HEK293 (cell line): ENCODE measurements at regions not wholly inside any gene's neighbourhood (a gene's known extent, or its start where the extent isn't known, plus 50 kb on each side); places are given as distances from the start of the nearest gene placed in this dataset.

ENCODE experiments used
- CTCF ChIA-PET: fragments of 350-600 bp; formaldehyde crosslinking; extraction: SDS; loops from one replicate; lab custom pipeline; 2021; ENCODE audit warnings: antibody characterized with exemption; lab: Yijun Ruan, JAX
- POLR2A ChIA-PET: fragments of 300-600 bp; formaldehyde crosslinking; extraction: SDS; loops from one replicate; lab custom pipeline; 2020; ENCODE audit warnings: antibody characterized with exemption, inconsistent platforms; lab: Yijun Ruan, JAX
- H3K27ac ChIP-seq: fragments of 200-500 bp; sonication (Bioruptor generic); 2 replicates; pipeline ENCODE4 v1.5.1; 2014; ENCODE audit warnings: low read depth, low read length, control low read depth, inconsistent platforms; ENCODE audit errors: extremely low read depth
- H3K36me3 ChIP-seq, 2 experiments: fragments of 200-500 bp in 1 of 2; sonication (Bioruptor generic) in 1 of 2; 1 replicate in 1 of 2; 2 replicates in 1 of 2; pipeline ENCODE4 v1.5.1; 2014 to 2017; ENCODE audit warnings: inconsistent platforms in 2 of 2, low read length in 2 of 2; ENCODE audit not compliant: control insufficient read depth in 2 of 2, insufficient read depth in 1 of 2
- H3K4me1 ChIP-seq: fragments of 200-500 bp; sonication (Bioruptor generic); 2 replicates; pipeline ENCODE4 v1.5.1; 2014; ENCODE audit warnings: mild to moderate bottlenecking, low read length, inconsistent platforms; ENCODE audit not compliant: control insufficient read depth, insufficient read depth
- H3K4me3 ChIP-seq: 2 replicates; pipeline ENCODE4 v1.5.1; 2011; ENCODE audit warnings: low read depth, mild to moderate bottlenecking, control low read depth, low read length, moderate library complexity
- H3K9me3 ChIP-seq: fragments of 200-500 bp; sonication (Bioruptor generic); 2 replicates; pipeline ENCODE4 v1.5.1; 2014; ENCODE audit warnings: low read depth, low read length, inconsistent platforms; ENCODE audit not compliant: control insufficient read depth, insufficient read depth
- GFI1B ChIP-seq: fragments of 450-650 bp; formaldehyde crosslinking; IDR thresholded peaks from 2 replicates; pipeline ENCODE4 v1.5.1; 2016; ENCODE audit warnings: missing biosample characterization, missing genetic modification characterization
- GLI2 ChIP-seq: fragments of 450-650 bp; formaldehyde crosslinking; IDR thresholded peaks from 2 replicates; pipeline ENCODE4; 2017; ENCODE audit warnings: missing biosample characterization, missing genetic modification characterization, low read depth, borderline replicate concordance
- WT1 ChIP-seq: fragments of 450-650 bp; formaldehyde crosslinking; IDR thresholded peaks from 2 replicates; pipeline ENCODE4 v1.5.1; 2016; ENCODE audit warnings: missing biosample characterization, missing genetic modification characterization
- ZBTB7A ChIP-seq: fragments of 450-650 bp; formaldehyde crosslinking; IDR thresholded peaks from 2 replicates; pipeline ENCODE4 v1.5.1; 2016; ENCODE audit warnings: low read depth, missing biosample characterization, missing genetic modification characterization
- ZFP3 ChIP-seq: fragments of 450-650 bp; formaldehyde crosslinking; IDR thresholded peaks from 2 replicates; pipeline ENCODE4 v1.5.1; 2016; ENCODE audit warnings: low read depth, missing biosample characterization, missing genetic modification characterization
- ZNF140 ChIP-seq: fragments of 450-650 bp; formaldehyde crosslinking; IDR thresholded peaks from 2 replicates; pipeline ENCODE4 v1.5.1; 2016; ENCODE audit warnings: missing biosample characterization, missing genetic modification characterization
- ZNF16 ChIP-seq: fragments of 450-650 bp; formaldehyde crosslinking; IDR thresholded peaks from 2 replicates; pipeline ENCODE4 v1.5.1; 2016; ENCODE audit warnings: low read depth, missing biosample characterization, missing genetic modification characterization
- ZNF184 ChIP-seq: fragments of 450-650 bp; IDR thresholded peaks from 2 replicates; pipeline ENCODE4 v1.5.1; 2018; ENCODE audit warnings: missing biosample characterization, mild to moderate bottlenecking, missing genetic modification characterization
- ZNF19 ChIP-seq: fragments of 450-650 bp; formaldehyde crosslinking; IDR thresholded peaks from 2 replicates; pipeline ENCODE4; 2016; ENCODE audit warnings: missing biosample characterization, missing genetic modification characterization, low read depth
- ZNF23 ChIP-seq: fragments of 450-650 bp; formaldehyde crosslinking; IDR thresholded peaks from 2 replicates; pipeline ENCODE4 v1.5.1; 2016; ENCODE audit warnings: missing biosample characterization, missing genetic modification characterization, borderline replicate concordance
- ZNF324 ChIP-seq: fragments of 450-650 bp; formaldehyde crosslinking; IDR thresholded peaks from 2 replicates; pipeline ENCODE4 v1.5.1; 2016; ENCODE audit warnings: missing biosample characterization, missing genetic modification characterization
- ZNF404 ChIP-seq: fragments of 450-650 bp; formaldehyde crosslinking; IDR thresholded peaks from 2 replicates; pipeline ENCODE4 v1.5.1; 2017; ENCODE audit warnings: missing biosample characterization, missing genetic modification characterization
- ZNF501 ChIP-seq: fragments of 450-650 bp; formaldehyde crosslinking; IDR thresholded peaks from 2 replicates; pipeline ENCODE4 v1.5.1; 2016; ENCODE audit warnings: missing biosample characterization, missing genetic modification characterization
- ZNF558 ChIP-seq: fragments of 450-650 bp; formaldehyde crosslinking; IDR thresholded peaks from 2 replicates; pipeline ENCODE4 v1.5.1; 2016; ENCODE audit warnings: missing biosample characterization, missing genetic modification characterization
- ZNF830 ChIP-seq: fragments of 450-650 bp; IDR thresholded peaks from 2 replicates; pipeline ENCODE4 v1.5.0; 2018; ENCODE audit warnings: missing biosample characterization, missing genetic modification characterization, low read depth, mild to moderate bottlenecking, moderate library complexity
- TF ChIP-seq, protein P1 (sequence below): fragments of 450-650 bp; IDR thresholded peaks from 2 replicates; pipeline ENCODE4 v1.5.1; 2018; ENCODE audit warnings: missing biosample characterization, mild to moderate bottlenecking, missing genetic modification characterization
- TF ChIP-seq, protein P2 (sequence below): fragments of 450-650 bp; formaldehyde crosslinking; IDR thresholded peaks from 2 replicates; pipeline ENCODE4 v1.5.1; 2017; ENCODE audit warnings: missing biosample characterization, mild to moderate bottlenecking, missing genetic modification characterization, moderate library complexity
- TF ChIP-seq, protein P3 (sequence below): fragments of 450-650 bp; formaldehyde crosslinking; IDR thresholded peaks from 2 replicates; pipeline ENCODE4 v1.5.1; 2016; ENCODE audit warnings: missing biosample characterization, missing genetic modification characterization, low read depth
- TF ChIP-seq, protein P4 (sequence below): fragments of 450-650 bp; formaldehyde crosslinking; IDR thresholded peaks from 2 replicates; pipeline ENCODE4 v1.5.1; 2016; ENCODE audit warnings: missing biosample characterization, missing genetic modification characterization

DNA sequence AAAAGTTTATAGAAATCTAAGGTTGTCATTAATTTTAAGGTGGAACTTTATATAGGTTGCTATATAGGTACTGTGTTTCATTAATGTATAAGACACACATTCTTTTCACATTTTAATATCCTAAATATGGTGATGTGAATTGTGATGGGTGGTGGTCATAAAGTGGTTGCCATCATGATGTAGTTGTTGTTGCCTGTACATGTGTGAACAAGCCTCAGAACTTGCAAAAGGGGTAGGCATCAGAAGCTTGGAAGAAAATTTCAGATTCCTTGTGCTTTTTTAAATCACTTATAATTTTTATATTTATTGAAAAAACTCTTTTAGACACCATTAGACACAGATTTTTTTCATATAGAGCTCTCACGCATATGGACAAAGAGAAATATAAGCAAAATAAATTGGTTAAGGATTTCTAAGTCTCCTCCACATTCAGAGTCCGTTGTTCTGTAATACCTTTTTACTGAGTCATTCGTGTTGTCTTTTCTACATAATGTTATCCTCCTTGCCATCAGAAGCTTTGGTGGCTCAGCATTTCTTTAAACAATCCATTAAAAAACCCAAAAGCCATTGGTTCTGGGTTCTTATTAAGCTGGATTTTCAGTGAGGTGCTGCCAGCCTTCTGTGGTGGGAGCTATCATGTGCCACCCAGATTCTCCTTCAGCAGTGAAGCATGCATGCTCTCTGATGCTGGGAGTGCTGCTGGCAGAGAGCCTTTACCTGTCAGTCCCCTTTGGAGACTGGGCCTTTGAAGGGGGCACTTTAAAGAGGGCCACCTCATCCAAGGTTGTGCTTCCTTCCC, 140.4 kb upstream of the GALNT15 start:
- no peaks in the 10 kb centered on the region for H3K9me3 ChIP-seq
- H3K4me3 ChIP-seq: no peak overlapping the region
- TF ChIP-seq ZNF140 (tag by site-specific recombination) (no peak), ZNF324 (tag by site-specific recombination) (no peak), ZNF558 (no peak), ZBTB7A (no peak), ZNF501 (tag by site-specific recombination) (no peak), ZNF830 (tag by site-specific recombination) (no peak), GLI2 (tag by site-specific recombination) (no peak), GFI1B (no peak), ZNF19 (tag by site-specific recombination) (no peak), ZNF404 (tag by site-specific recombination) (no peak), ZNF23 (tag by site-specific recombination) (no peak), ZFP3 (tag by site-specific recombination) (no peak), ZNF16 (tag by site-specific recombination) (no peak), WT1 (tag by site-specific recombination) (no peak), ZNF184 (tag by site-specific recombination) (no peak)
- TF ChIP-seq, protein P1, sequence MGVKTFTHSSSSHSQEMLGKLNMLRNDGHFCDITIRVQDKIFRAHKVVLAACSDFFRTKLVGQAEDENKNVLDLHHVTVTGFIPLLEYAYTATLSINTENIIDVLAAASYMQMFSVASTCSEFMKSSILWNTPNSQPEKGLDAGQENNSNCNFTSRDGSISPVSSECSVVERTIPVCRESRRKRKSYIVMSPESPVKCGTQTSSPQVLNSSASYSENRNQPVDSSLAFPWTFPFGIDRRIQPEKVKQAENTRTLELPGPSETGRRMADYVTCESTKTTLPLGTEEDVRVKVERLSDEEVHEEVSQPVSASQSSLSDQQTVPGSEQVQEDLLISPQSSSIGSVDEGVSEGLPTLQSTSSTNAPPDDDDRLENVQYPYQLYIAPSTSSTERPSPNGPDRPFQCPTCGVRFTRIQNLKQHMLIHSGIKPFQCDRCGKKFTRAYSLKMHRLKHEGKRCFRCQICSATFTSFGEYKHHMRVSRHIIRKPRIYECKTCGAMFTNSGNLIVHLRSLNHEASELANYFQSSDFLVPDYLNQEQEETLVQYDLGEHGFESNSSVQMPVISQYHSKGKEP: no peak
- TF ChIP-seq, protein P2, sequence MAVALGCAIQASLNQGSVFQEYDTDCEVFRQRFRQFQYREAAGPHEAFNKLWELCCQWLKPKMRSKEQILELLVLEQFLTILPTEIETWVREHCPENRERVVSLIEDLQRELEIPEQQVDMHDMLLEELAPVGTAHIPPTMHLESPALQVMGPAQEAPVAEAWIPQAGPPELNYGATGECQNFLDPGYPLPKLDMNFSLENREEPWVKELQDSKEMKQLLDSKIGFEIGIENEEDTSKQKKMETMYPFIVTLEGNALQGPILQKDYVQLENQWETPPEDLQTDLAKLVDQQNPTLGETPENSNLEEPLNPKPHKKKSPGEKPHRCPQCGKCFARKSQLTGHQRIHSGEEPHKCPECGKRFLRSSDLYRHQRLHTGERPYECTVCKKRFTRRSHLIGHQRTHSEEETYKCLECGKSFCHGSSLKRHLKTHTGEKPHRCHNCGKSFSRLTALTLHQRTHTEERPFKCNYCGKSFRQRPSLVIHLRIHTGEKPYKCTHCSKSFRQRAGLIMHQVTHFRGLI (tag by site-specific recombination): no peak
- TF ChIP-seq, protein P3, sequence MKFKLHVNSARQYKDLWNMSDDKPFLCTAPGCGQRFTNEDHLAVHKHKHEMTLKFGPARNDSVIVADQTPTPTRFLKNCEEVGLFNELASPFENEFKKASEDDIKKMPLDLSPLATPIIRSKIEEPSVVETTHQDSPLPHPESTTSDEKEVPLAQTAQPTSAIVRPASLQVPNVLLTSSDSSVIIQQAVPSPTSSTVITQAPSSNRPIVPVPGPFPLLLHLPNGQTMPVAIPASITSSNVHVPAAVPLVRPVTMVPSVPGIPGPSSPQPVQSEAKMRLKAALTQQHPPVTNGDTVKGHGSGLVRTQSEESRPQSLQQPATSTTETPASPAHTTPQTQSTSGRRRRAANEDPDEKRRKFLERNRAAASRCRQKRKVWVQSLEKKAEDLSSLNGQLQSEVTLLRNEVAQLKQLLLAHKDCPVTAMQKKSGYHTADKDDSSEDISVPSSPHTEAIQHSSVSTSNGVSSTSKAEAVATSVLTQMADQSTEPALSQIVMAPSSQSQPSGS (tag by site-specific recombination): no peak
- TF ChIP-seq, protein P4, sequence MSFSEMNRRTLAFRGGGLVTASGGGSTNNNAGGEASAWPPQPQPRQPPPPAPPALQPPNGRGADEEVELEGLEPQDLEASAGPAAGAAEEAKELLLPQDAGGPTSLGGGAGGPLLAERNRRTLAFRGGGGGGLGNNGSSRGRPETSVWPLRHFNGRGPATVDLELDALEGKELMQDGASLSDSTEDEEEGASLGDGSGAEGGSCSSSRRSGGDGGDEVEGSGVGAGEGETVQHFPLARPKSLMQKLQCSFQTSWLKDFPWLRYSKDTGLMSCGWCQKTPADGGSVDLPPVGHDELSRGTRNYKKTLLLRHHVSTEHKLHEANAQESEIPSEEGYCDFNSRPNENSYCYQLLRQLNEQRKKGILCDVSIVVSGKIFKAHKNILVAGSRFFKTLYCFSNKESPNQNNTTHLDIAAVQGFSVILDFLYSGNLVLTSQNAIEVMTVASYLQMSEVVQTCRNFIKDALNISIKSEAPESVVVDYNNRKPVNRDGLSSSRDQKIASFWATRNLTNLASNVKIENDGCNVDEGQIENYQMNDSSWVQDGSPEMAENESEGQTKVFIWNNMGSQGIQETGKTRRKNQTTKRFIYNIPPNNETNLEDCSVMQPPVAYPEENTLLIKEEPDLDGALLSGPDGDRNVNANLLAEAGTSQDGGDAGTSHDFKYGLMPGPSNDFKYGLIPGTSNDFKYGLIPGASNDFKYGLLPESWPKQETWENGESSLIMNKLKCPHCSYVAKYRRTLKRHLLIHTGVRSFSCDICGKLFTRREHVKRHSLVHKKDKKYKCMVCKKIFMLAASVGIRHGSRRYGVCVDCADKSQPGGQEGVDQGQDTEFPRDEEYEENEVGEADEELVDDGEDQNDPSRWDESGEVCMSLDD (tag by site-specific recombination): no peak
- no peaks in the 10 kb centered on the region for H3K4me1 ChIP-seq
- H3K27ac ChIP-seq: no peak overlapping the region
- CTCF ChIA-PET: interaction anchor here (0.7 to 1.3 kb wide), 4 partner anchors 14 to 214 kb away, joined by 3 to 4 read pairs (median 3); no protein-coding TSS in a partner anchor
- H3K36me3 ChIP-seq: no peaks in the 10 kb centered on the region
- POLR2A ChIA-PET: no interaction called here
